ENCODE measurements at regions not wholly inside any gene's neighbourhood (a gene's known extent, or its start where the extent isn't known, plus 50 kb on each side); places are given as distances from the start of the nearest gene placed in this dataset.

GRCh38 chr4:62474802-62475201, 1274.7 kb downstream of the ADGRL3 start:
- Histone ChIP-seq H3K27ac (no peak overlapping the region), H3K27me3 (replicated peaks; ENCODE audit: insufficient read depth) (no peaks in the 10 kb centered on the region), H3K9me3 (no peaks in the 10 kb centered on the region), H3K4me3 (no peak overlapping the region), H3K36me3 (no peaks in the 10 kb centered on the region), H3K4me1 (replicated peaks) (no peaks in the 10 kb centered on the region)
- 88% methylated on average over 3 of the region's 3 CpGs for WGBS
- no peak for DNase-seq (ENCODE audit: low spot score)
- TF ChIP-seq POLR2AphosphoS5 (IDR thresholded peaks at IDR 0.05) (no peak), POLR2A (IDR thresholded peaks at IDR 0.05) (no peak), CTCF (IDR thresholded peaks at IDR 0.05) (no peak)
- intact Hi-C loops (cut with DNase I) = no loop called here

- no peak overlapping the region for H3K4me3 ChIP-seq
- H3K27me3 ChIP-seq (replicated peaks; ENCODE audit: insufficient read depth) = no peaks in the 10 kb centered on the region
- no peak for DNase-seq (ENCODE audit: low spot score)
- H3K36me3 ChIP-seq = no peaks in the 10 kb centered on the region
- no peaks in the 10 kb centered on the region for H3K4me1 ChIP-seq (replicated peaks)
- intact Hi-C loops (cut with DNase I) = no loop called here
- WGBS = 91% methylated on average over 1 of the region's 1 CpG
- TF ChIP-seq POLR2AphosphoS5 (IDR thresholded peaks at IDR 0.05) = no peak
- no peak for TF ChIP-seq CTCF (IDR thresholded peaks at IDR 0.05)
- no peak for TF ChIP-seq POLR2A (IDR thresholded peaks at IDR 0.05)
- H3K27ac ChIP-seq = no peak overlapping the region
- H3K9me3 ChIP-seq = no peaks in the 10 kb centered on the region
Measured at GRCh38 chr4:62471021-62471420, 1270.9 kb downstream of the ADGRL3 start.

- no peak for TF ChIP-seq CTCF (IDR thresholded peaks at IDR 0.05)
- TF ChIP-seq POLR2A (IDR thresholded peaks at IDR 0.05) = no peak
- no peak for TF ChIP-seq POLR2AphosphoS5 (IDR thresholded peaks at IDR 0.05)
- 95% methylated on average over 13 of the region's 13 CpGs for WGBS
- Histone ChIP-seq H3K36me3 (no peaks in the 10 kb centered on the region), H3K9me3 (no peaks in the 10 kb centered on the region), H3K27ac (no peak overlapping the region), H3K4me3 (no peak overlapping the region), H3K27me3 (replicated peaks; ENCODE audit: insufficient read depth) (no peaks in the 10 kb centered on the region), H3K4me1 (replicated peaks) (no peaks in the 10 kb centered on the region)
- no peak for DNase-seq (ENCODE audit: low spot score)
- intact Hi-C loops (cut with DNase I) = no loop called here
Measured at GRCh38 chr4:62470421-62470983, 1270.4 kb downstream of the ADGRL3 start.

DNA sequence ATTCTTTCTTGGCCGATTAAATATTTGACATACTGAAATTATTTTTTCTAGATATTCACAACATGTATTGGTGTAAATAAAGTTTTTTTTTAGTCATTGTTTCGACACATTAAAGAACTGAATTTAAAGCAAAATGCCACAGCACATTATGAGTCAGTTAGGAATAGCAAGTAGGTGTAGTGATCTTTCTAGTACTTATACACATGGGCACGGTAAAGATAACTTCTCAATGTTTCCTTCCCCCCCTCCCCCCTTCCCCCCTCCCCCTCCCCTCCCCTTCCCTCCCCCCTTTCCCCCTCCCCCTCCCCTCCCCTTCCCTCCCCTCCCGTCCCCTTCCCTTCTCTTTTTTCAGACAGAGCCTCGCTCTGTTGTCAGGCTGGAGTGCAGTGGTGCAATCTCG, 1269.9 kb downstream of the ADGRL3 start:
- Histone ChIP-seq H3K4me1 (replicated peaks) (no peaks in the 10 kb centered on the region), H3K9me3 (no peaks in the 10 kb centered on the region), H3K27ac (no peak overlapping the region), H3K4me3 (no peak overlapping the region), H3K27me3 (replicated peaks; ENCODE audit: insufficient read depth) (no peaks in the 10 kb centered on the region), H3K36me3 (no peaks in the 10 kb centered on the region)
- DNase-seq (ENCODE audit: low spot score) = no peak
- 79% methylated on average over 6 of the region's 6 CpGs for WGBS
- TF ChIP-seq CTCF (IDR thresholded peaks at IDR 0.05) (no peak), POLR2AphosphoS5 (IDR thresholded peaks at IDR 0.05) (no peak), POLR2A (IDR thresholded peaks at IDR 0.05) (no peak)
- intact Hi-C loops (cut with DNase I) = no loop called here

- no peak for TF ChIP-seq POLR2A (IDR thresholded peaks at IDR 0.05)
- no peak for TF ChIP-seq POLR2AphosphoS5 (IDR thresholded peaks at IDR 0.05)
- no peak for TF ChIP-seq CTCF (IDR thresholded peaks at IDR 0.05)
- intact Hi-C loops (cut with DNase I) = no loop called here
- Histone ChIP-seq H3K27me3 (replicated peaks; ENCODE audit: insufficient read depth) (no peaks in the 10 kb centered on the region), H3K36me3 (no peaks in the 10 kb centered on the region), H3K4me1 (replicated peaks) (no peaks in the 10 kb centered on the region), H3K27ac (no peak overlapping the region), H3K4me3 (no peak overlapping the region), H3K9me3 (no peaks in the 10 kb centered on the region)
- no peak for DNase-seq (ENCODE audit: low spot score)
Measured at GRCh38 chr4:62461961-62462360, 1261.8 kb downstream of the ADGRL3 start.

Measured in prostate gland (tissue), 2 donors.